A549 (cell line): ENCODE measurements at regions not wholly inside any gene's neighbourhood (a gene's known extent, or its start where the extent isn't known, plus 50 kb on each side); places are given as distances from the start of the nearest gene placed in this dataset.

Source experiments
- ATAC-seq, 2 experiments: fragments of 200-7000 bp in 1 of 2; fragments of >200 bp in 1 of 2; cut with Nextera tagmentation in 1 of 2; cut with Tn5 transposase in 1 of 2; 3 replicates each; pipeline versions ENCODE4 v1.8.0 to v1.9.1; 2018 to 2020; ENCODE audit warnings: mild to moderate bottlenecking in 1 of 2, moderate library complexity in 1 of 2
- CTCF ChIA-PET: fragments of 300-600 bp; sonication (Branson Sonifier 250); formaldehyde crosslinking; extraction: SDS; loops from one replicate; lab custom pipeline; 2021; ENCODE audit warnings: antibody characterized with exemption, inconsistent platforms; lab: Yijun Ruan, JAX
- POLR2A ChIA-PET: fragments of 350-600 bp; formaldehyde crosslinking; extraction: SDS; loops from one replicate; lab custom pipeline; 2021; ENCODE audit warnings: antibody characterized with exemption, inconsistent platforms; lab: Yijun Ruan, JAX
- DNase-seq, 2 experiments: peaks; one replicate each; pipeline versions ENCODE4 v3.0.0 to v3.0.0-alpha.2; 2011 to 2016; ENCODE audit warnings: low read depth in 1 of 2, low spot score in 1 of 2
- FAIRE-seq: peaks from 2 replicates; lab custom pipeline; 2011; peaks lifted over from hg19 to GRCh38; lab: Jason Lieb, UNC
- H3K27ac ChIP-seq, 2 experiments: fragments of >200 bp; sonication (Bioruptor Twin); formaldehyde crosslinking; 3 replicates each; pipeline ENCODE4 v1.5.1; 2016 to 2017
- H3K4me1 ChIP-seq: fragments of >200 bp; sonication (Bioruptor Twin); formaldehyde crosslinking; 3 replicates; pipeline ENCODE4 v1.6.1; 2016
- H3K4me2 ChIP-seq: fragments of >200 bp; sonication (Bioruptor Twin); formaldehyde crosslinking; 3 replicates; pipeline ENCODE4 v1.6.1; 2016
- H3K4me3 ChIP-seq: fragments of >200 bp; sonication (Bioruptor Twin); formaldehyde crosslinking; 3 replicates; pipeline ENCODE4 v1.5.1; 2016
- H3K9me3 ChIP-seq: fragments of >200 bp; sonication (Bioruptor Twin); formaldehyde crosslinking; 3 replicates; pipeline ENCODE4 v1.6.1; 2016
- ATOH8 ChIP-seq: fragments of 250-450 bp; sonication (Bioruptor Pico); IDR thresholded peaks from 2 replicates; pipeline ENCODE4 v1.5.0; 2020; ENCODE audit warnings: low read depth, mild to moderate bottlenecking, moderate library complexity
- BCL3 ChIP-seq: fragments of >200 bp; sonication (Bioruptor Twin); formaldehyde crosslinking; IDR thresholded peaks from 3 replicates; pipeline ENCODE4 v1.6.1; 2016
- CBX2 ChIP-seq: fragments of 200-600 bp; sonication (generic); IDR thresholded peaks from 2 replicates; pipeline ENCODE4 v1.6.1; 2016; ENCODE audit warnings: low read depth, mild to moderate bottlenecking, borderline replicate concordance
- CBX8 ChIP-seq: fragments of 200-600 bp; sonication (generic); IDR thresholded peaks from 2 replicates; pipeline ENCODE4 v1.6.1; 2016
- CTCF ChIP-seq: fragments of >200 bp; sonication (Bioruptor Twin); formaldehyde crosslinking; IDR thresholded peaks from 3 replicates; pipeline ENCODE4 v1.5.1; 2016
- ESRRA ChIP-seq: fragments of 150-350 bp; IDR thresholded peaks from 2 replicates; pipeline ENCODE4 v1.6.1; 2014; ENCODE audit warnings: mild to moderate bottlenecking, low read length, borderline replicate concordance
- FOXS1 ChIP-seq: fragments of 250-450 bp; sonication (Bioruptor Pico); IDR thresholded peaks from 2 replicates; pipeline ENCODE4 v1.5.0; 2020; ENCODE audit warnings: mild to moderate bottlenecking, moderate library complexity
- HMGXB4 ChIP-seq: fragments of 250-450 bp; sonication (Bioruptor Pico); IDR thresholded peaks from 2 replicates; pipeline ENCODE4 v1.5.0; 2021; ENCODE audit warnings: mild to moderate bottlenecking, moderate library complexity, borderline replicate concordance
- KDM5A ChIP-seq: fragments of 200-600 bp; sonication (generic); IDR thresholded peaks from 2 replicates; pipeline ENCODE4 v1.6.1; 2016; ENCODE audit warnings: antibody characterized with exemption, mild to moderate bottlenecking
- NPAS2 ChIP-seq: fragments of 250-450 bp; sonication (Bioruptor Pico); IDR thresholded peaks from 2 replicates; pipeline ENCODE4 v1.8.0; 2022; ENCODE audit warnings: mild to moderate bottlenecking, moderate library complexity, borderline replicate concordance
- PBX3 ChIP-seq: IDR thresholded peaks from 2 replicates; pipeline ENCODE4 v1.6.1; 2012
- RFX5 ChIP-seq: fragments of 450-650 bp; IDR thresholded peaks from 2 replicates; pipeline ENCODE4 v1.7.1; 2014; ENCODE audit warnings: antibody characterized with exemption, mild to moderate bottlenecking, moderate library complexity
- SREBF2 ChIP-seq: fragments of 450-650 bp; IDR thresholded peaks from 2 replicates; pipeline ENCODE4 v1.6.1; 2014; ENCODE audit warnings: mild to moderate bottlenecking, moderate library complexity
- TP53 ChIP-seq: fragments of 250-450 bp; sonication (Bioruptor Pico); IDR thresholded peaks from 2 replicates; pipeline ENCODE4 v1.5.0; 2021; ENCODE audit warnings: mild to moderate bottlenecking, moderate library complexity
- USF2 ChIP-seq: fragments of 450-650 bp; IDR thresholded peaks from 2 replicates; pipeline ENCODE4 v1.6.1; 2014; ENCODE audit warnings: antibody characterized with exemption
- ZFP36 ChIP-seq: fragments of 450-650 bp; IDR thresholded peaks from 2 replicates; pipeline ENCODE4 v1.6.1; 2014; ENCODE audit warnings: borderline replicate concordance; ENCODE audit not compliant: partially characterized antibody
- ZSCAN20 ChIP-seq: fragments of 250-450 bp; sonication (Bioruptor Pico); IDR thresholded peaks from 2 replicates; pipeline ENCODE4 v1.8.0; 2022; ENCODE audit warnings: mild to moderate bottlenecking, moderate library complexity
- WGBS: methylation state at CpG from one replicate; pipeline ENCODE4 v1.1.6; 2017; ENCODE audit errors: missing lambda C conversion rate; 5-methylcytosine and 5-hydroxymethylcytosine counted together

- H3K4me2 ChIP-seq, result no peak overlapping the region
- no peak for FAIRE-seq
- no peak for TF ChIP-seq CTCF
- no peak for TF ChIP-seq NPAS2 (CRISPR knock-in tag)
- TF ChIP-seq TP53 (CRISPR knock-in tag), result no peak
- no peak for TF ChIP-seq ZSCAN20 (CRISPR knock-in tag)
- TF ChIP-seq RFX5, result no peak
- CTCF ChIA-PET, result no interaction called here
- H3K4me3 ChIP-seq, result no peak overlapping the region
- no peaks in the 10 kb centered on the region for H3K4me1 ChIP-seq
- POLR2A ChIA-PET, result no interaction called here
- ATAC-seq, result no peak
- H3K9me3 ChIP-seq, result no peaks in the 10 kb centered on the region
- no peak for DNase-seq
- H3K27ac ChIP-seq, result no peak overlapping the region
Observed at GRCh38 chr2:167575276-167575675, 672.1 kb downstream of the STK39 start.

- TF ChIP-seq ATOH8 (CRISPR knock-in tag) (no peak), ZFP36 (no peak), KDM5A (no peak), HMGXB4 (CRISPR knock-in tag) (no peak), CBX8 (no peak), FOXS1 (CRISPR knock-in tag) (no peak), CBX2 (no peak), TP53 (CRISPR knock-in tag) (no peak), USF2 (no peak), BCL3 (no peak), PBX3 (no peak), SREBF2 (no peak), ESRRA (no peak)
- Histone ChIP-seq H3K4me2 (no peak overlapping the region), H3K4me3 (no peak overlapping the region), H3K4me1 (no peaks in the 10 kb centered on the region), H3K9me3 (no peaks in the 10 kb centered on the region), H3K27ac (no peak overlapping the region)
- FAIRE-seq (no peak), ATAC-seq (no peak), DNase-seq (no peak)
- WGBS, result 12% methylated on average over 1 of the region's 1 CpG
- CTCF ChIA-PET, result interaction anchor here (1.1 kb wide), 1 partner anchor 20 kb away, joined by 3 read pairs; no protein-coding TSS in a partner anchor
- POLR2A ChIA-PET, result no interaction called here
Observed at GRCh38 chr2:167572883-167573619, 674.3 kb downstream of the STK39 start.
